DOHH2 (cell line): ENCODE measurements at regions not wholly inside any gene's neighbourhood (a gene's known extent, or its start where the extent isn't known, plus 50 kb on each side); places are given as distances from the start of the nearest gene placed in this dataset.

Source experiments
- CTCF ChIP-seq: fragments of 200-600 bp; sonication (generic); IDR thresholded peaks from one replicate; pipeline ENCODE4 v1.5.1; 2014; ENCODE audit warnings: antibody characterized with exemption, mild to moderate bottlenecking, low read depth, low read length; ENCODE audit not compliant: poor library complexity, severe bottlenecking
- EZH2phosphoT487 ChIP-seq: fragments of 200-600 bp; sonication (generic); IDR thresholded peaks from 2 replicates; pipeline ENCODE4 v1.6.1; 2017; ENCODE audit warnings: borderline replicate concordance, mild to moderate bottlenecking, antibody characterized with exemption, low read length, moderate library complexity, mixed read lengths

DNA sequence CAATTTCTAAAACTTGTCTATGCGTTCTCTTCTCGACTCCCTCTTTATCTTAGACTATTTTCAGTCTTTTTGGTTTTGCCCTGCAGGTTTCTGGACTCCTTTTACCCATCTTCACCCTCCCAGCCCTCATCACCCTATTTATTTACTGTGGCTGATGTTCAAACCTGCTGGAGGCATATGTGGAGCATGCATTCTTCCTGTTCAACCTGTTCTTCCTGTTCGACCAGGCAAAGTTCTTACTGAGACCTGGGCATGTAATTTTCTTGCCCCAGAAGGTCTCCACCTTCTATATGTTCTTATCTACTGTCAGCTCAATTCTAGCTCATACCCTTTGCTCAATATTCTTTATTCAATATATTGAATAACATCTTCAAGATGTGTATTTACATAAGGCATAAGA, 69.4 kb upstream of the AGA start:
- TF ChIP-seq CTCF (no peak), EZH2phosphoT487 (no peak)
